AG09319 (cell line): ENCODE measurements at regions not wholly inside any gene's neighbourhood (a gene's known extent, or its start where the extent isn't known, plus 50 kb on each side); places are given as distances from the start of the nearest gene placed in this dataset.

Source experiments
- DNase-seq: peaks from one replicate; pipeline ENCODE4 v3.0.0-alpha.2; 2010; ENCODE audit warnings: low read depth; ENCODE audit errors: extremely low read depth
- TF ChIP-seq, protein P1 (sequence below): IDR thresholded peaks from 2 replicates; pipeline ENCODE4 v1.5.1; 2011; ENCODE audit warnings: low read depth, mild to moderate bottlenecking, inconsistent platforms, low read length, moderate library complexity

DNA sequence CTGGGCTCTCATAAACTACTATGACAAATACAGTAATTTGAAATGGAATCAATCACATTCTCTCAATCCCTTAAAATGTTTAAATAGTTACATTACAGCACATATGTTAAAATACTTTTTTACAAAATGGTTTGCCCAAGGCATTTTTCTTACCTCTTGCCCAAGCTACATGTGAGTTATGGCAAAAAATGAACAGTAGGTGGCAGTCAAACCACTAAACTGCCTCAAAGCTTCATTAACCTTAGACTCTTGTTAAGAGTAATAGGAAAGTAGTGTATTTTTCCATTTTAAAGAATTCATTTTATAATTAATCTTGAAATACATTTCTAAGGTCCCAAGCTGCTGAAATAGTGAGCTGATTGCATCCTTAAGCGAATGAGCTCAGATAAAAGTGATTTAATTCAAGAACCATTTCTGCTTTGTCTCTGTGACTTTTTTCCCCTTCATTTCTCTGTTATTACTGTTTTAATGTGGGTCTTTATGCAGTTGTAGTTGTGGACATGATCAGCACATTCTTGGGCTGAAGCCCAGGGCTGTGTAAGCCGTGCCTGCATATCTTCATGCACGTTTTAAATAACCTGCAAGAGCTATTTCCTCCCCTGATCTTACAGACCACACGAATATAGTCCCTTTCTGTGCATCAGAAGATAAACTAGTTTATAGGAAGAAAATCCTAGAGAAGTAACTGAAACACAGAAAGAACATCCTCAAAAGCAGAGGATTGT, 311.8 kb downstream of the LNPK start:
- TF ChIP-seq, protein P1, sequence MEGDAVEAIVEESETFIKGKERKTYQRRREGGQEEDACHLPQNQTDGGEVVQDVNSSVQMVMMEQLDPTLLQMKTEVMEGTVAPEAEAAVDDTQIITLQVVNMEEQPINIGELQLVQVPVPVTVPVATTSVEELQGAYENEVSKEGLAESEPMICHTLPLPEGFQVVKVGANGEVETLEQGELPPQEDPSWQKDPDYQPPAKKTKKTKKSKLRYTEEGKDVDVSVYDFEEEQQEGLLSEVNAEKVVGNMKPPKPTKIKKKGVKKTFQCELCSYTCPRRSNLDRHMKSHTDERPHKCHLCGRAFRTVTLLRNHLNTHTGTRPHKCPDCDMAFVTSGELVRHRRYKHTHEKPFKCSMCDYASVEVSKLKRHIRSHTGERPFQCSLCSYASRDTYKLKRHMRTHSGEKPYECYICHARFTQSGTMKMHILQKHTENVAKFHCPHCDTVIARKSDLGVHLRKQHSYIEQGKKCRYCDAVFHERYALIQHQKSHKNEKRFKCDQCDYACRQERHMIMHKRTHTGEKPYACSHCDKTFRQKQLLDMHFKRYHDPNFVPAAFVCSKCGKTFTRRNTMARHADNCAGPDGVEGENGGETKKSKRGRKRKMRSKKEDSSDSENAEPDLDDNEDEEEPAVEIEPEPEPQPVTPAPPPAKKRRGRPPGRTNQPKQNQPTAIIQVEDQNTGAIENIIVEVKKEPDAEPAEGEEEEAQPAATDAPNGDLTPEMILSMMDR = peak; percentile 63
- peak; percentile 54 for DNase-seq

DNA sequence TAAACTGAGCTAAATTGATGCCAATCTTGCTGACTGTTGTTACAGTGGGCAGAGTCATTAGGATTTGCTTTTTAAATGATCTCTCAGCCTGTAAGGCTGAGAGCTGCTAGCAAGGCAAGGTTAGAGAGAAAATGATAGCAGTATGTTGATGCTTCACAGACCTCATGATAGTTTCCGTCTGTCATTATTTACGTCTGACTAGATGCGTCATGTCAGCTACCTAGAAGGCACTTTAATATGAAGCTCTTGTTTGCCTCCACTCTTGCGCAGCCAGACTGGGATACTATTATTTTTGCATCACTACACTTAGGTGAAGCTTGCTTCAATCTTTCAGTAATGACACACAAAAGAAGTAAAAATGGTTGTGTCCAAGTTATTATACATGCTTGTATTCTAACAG, 313.8 kb downstream of the LNPK start:
- TF ChIP-seq, protein P1 = no peak
- DNase-seq = no peak

DNA sequence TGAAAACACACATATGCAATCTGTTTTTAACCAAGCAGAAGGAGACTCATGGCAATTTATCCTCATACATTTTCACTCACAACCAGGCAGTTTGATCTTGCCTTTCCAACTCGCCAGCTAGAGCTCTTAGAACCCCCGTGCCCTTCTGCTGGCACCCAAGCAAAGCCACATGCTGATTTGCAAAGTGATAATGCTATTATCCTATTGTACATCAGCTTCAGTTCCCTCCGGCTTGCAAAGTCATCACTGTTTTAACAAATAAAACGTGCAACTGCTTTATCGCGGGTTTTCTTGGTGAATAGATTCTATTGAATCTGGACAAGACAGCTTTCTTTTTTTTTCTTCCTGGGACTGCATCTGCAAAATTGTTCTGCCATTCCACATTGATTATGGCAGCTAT, 314.6 kb downstream of the LNPK start:
- DNase-seq = no peak
- TF ChIP-seq, protein P1 = no peak

DNA sequence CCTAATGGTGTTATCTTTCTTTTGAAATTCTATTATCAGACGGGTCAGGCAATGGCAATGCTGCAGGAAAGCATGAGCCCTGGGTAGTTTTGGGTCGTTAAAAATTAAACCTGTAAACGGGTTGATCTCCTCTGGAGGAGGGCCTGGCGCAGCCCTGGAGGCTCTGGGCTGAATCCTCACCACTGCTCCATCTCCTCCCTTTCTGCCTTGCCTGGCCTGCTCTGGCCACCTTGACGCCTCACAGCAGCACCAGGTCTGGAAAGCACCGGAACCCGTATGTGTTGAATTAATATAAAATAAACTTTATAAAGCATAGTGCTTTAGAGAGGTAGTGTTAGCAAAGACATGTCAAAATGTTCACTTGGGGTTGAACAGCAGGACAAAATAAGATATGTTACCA, 316.1 kb downstream of the LNPK start:
- TF ChIP-seq, protein P1 = no peak
- no peak for DNase-seq

DNA sequence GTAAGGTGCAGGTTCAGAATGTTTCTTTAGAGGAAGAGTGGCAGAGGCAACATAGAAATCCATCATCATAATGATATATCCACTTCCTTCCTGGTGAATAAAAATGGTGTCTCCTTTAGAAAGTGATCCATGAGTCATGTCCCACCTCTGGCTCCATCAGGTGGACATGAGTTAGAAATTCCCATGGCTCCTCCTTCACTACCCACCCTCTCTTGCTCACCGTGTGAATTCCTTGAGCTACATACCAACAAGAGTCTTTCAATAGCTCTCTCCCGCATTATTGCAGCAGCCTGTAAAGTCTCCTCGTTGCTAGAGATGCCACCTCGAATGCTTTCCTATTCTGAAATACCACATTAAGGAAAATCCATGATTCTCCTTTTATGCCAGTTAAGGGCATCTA, 317.6 kb downstream of the LNPK start:
- DNase-seq = no peak
- TF ChIP-seq, protein P1 = no peak

DNA sequence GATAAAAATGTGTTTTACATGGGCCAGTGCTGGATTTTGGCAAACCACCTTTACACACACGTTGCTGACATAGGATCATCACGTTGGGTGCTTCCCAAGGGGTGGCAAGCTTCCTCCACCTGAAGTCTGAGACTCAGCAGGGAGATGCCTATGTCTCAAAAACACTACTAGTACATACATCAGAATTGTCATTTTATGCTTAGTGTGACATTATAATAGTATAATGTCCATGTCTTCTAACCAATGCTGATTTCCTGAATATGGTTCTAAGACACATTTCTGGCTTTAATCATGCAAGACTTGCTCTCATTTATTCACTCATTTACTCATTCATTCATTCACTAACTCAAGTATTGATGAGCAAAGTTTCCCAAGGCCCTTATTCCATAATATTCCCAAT, 322.3 kb downstream of the LNPK start:
- TF ChIP-seq, protein P1 = no peak
- no peak for DNase-seq

DNA sequence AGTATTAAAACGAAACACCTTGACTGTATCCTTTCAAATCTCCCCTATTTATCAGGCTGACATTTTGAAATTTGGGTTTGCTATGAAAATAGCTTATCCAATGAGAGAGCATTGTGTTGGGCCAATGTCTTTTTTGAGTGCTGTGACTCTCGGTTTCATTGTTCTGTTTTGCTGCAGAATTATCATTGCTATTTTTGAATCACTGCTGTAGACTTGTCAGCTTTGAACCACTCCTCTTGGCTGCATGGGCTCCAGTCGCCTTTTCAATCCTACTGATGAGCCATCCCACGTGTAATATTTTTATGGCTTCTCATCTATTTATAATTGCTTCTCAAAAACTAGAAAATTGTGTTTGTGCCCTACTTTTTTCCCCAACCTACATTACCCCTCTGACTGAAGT, 322.8 kb downstream of the LNPK start:
- TF ChIP-seq, protein P1 = no peak
- DNase-seq = no peak
